BE2C (cell line): ENCODE measurements at regions not wholly inside any gene's neighbourhood (a gene's known extent, or its start where the extent isn't known, plus 50 kb on each side); places are given as distances from the start of the nearest gene placed in this dataset.

Source experiments
- DNase-seq: peaks from one replicate; pipeline ENCODE4 v3.0.0-alpha.2; 2020
- H3K27me3 ChIP-seq: fragments of 250-450 bp; sonication (Bioruptor Pico); 2 replicates; pipeline ENCODE4 v1.5.1; 2020; ENCODE audit warnings: mild to moderate bottlenecking
- H3K36me3 ChIP-seq: fragments of 250-450 bp; sonication (Bioruptor Pico); 2 replicates; pipeline ENCODE4 v1.5.1; 2020; ENCODE audit warnings: mild to moderate bottlenecking
- H3K4me1 ChIP-seq: fragments of 250-450 bp; sonication (Bioruptor Pico); 2 replicates; pipeline ENCODE4 v1.5.1; 2020
- H3K4me3 ChIP-seq: 2 replicates; pipeline ENCODE4 v1.5.1; 2011; ENCODE audit warnings: low read depth, low read length
- H3K9me3 ChIP-seq: fragments of 250-450 bp; sonication (Bioruptor Pico); 2 replicates; pipeline ENCODE4 v1.5.1; 2020
- TF ChIP-seq, protein P1 (sequence below): IDR thresholded peaks from 2 replicates; pipeline ENCODE4 v1.5.1; 2012; ENCODE audit warnings: mild to moderate bottlenecking, low read depth, low read length

- Histone ChIP-seq H3K4me3 (no peak overlapping the region), H3K4me1 (no peaks in the 10 kb centered on the region), H3K9me3 (no peaks in the 10 kb centered on the region), H3K27me3 (no peaks in the 10 kb centered on the region), H3K36me3 (no peaks in the 10 kb centered on the region)
- TF ChIP-seq, protein P1, sequence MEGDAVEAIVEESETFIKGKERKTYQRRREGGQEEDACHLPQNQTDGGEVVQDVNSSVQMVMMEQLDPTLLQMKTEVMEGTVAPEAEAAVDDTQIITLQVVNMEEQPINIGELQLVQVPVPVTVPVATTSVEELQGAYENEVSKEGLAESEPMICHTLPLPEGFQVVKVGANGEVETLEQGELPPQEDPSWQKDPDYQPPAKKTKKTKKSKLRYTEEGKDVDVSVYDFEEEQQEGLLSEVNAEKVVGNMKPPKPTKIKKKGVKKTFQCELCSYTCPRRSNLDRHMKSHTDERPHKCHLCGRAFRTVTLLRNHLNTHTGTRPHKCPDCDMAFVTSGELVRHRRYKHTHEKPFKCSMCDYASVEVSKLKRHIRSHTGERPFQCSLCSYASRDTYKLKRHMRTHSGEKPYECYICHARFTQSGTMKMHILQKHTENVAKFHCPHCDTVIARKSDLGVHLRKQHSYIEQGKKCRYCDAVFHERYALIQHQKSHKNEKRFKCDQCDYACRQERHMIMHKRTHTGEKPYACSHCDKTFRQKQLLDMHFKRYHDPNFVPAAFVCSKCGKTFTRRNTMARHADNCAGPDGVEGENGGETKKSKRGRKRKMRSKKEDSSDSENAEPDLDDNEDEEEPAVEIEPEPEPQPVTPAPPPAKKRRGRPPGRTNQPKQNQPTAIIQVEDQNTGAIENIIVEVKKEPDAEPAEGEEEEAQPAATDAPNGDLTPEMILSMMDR: no peak
- DNase-seq: no peak
These were observed 214.0 kb upstream of the HTR2A start for GRCh38 chr13:47110833-47111240.

- Histone ChIP-seq H3K4me1 (no peaks in the 10 kb centered on the region), H3K27me3 (no peaks in the 10 kb centered on the region), H3K4me3 (no peak overlapping the region), H3K36me3 (no peaks in the 10 kb centered on the region), H3K9me3 (no peaks in the 10 kb centered on the region)
- no peak for DNase-seq
- TF ChIP-seq, protein P1: no peak
These were observed 213.3 kb upstream of the HTR2A start for GRCh38 chr13:47110141-47110540.

GRCh38 chr13:47109028-47109427 lies 212.2 kb upstream of the HTR2A start:
- no peaks in the 10 kb centered on the region for H3K27me3 ChIP-seq
- no peaks in the 10 kb centered on the region for H3K9me3 ChIP-seq
- no peak overlapping the region for H3K4me3 ChIP-seq
- H3K4me1 ChIP-seq: no peaks in the 10 kb centered on the region
- TF ChIP-seq, protein P1: no peak
- no peak for DNase-seq
- H3K36me3 ChIP-seq: no peaks in the 10 kb centered on the region

- DNase-seq: no peak
- Histone ChIP-seq H3K9me3 (no peaks in the 10 kb centered on the region), H3K27me3 (no peaks in the 10 kb centered on the region), H3K36me3 (no peaks in the 10 kb centered on the region), H3K4me1 (no peaks in the 10 kb centered on the region), H3K4me3 (no peak overlapping the region)
- TF ChIP-seq, protein P1: no peak
These were observed 203.5 kb upstream of the HTR2A start for GRCh38 chr13:47100214-47100853.

- H3K27me3 ChIP-seq: no peaks in the 10 kb centered on the region
- DNase-seq: no peak
- TF ChIP-seq, protein P1: no peak
- no peaks in the 10 kb centered on the region for H3K9me3 ChIP-seq
- no peaks in the 10 kb centered on the region for H3K36me3 ChIP-seq
- H3K4me3 ChIP-seq: no peak overlapping the region
- H3K4me1 ChIP-seq: no peaks in the 10 kb centered on the region
These were observed 198.0 kb upstream of the HTR2A start for GRCh38 chr13:47094734-47095434.

DNA sequence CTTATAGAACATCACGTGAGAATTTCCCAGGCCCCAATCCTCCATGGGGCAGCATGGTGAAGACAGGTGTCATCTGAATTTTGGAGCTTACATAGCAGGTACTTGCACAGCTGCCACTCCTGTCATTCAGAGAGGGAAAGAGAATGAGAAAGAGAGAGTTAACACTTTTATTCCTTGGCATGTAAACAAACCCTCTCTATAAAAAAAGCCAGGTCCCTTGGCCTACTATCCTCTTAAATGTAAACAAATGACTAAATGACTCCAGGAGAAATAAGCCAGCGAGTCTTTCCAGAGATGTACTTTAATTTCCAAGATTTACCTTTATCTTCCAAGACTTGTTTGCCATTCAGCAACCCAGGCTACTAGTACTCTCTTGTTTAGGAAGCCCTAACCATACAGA lies 195.3 kb upstream of the HTR2A start:
- Histone ChIP-seq H3K27me3 (no peaks in the 10 kb centered on the region), H3K4me3 (no peak overlapping the region), H3K4me1 (no peaks in the 10 kb centered on the region), H3K36me3 (no peaks in the 10 kb centered on the region), H3K9me3 (no peaks in the 10 kb centered on the region)
- no peak for DNase-seq
- TF ChIP-seq, protein P1: no peak
